HepG2 (cell line): ENCODE measurements at regions not wholly inside any gene's neighbourhood (a gene's known extent, or its start where the extent isn't known, plus 50 kb on each side); places are given as distances from the start of the nearest gene placed in this dataset.

Experiments
- ATAC-seq: fragments of 200-7000 bp; cut with Tn5 transposase; 3 replicates; pipeline ENCODE4 v1.9.1; 2020; ENCODE audit warnings: mild to moderate bottlenecking, moderate library complexity
- BruUV-seq: library from RNA; stranded (reverse); fragments of 400-500 nt; replicated peaks from 2 replicates; lab custom pipeline; 2021; lab: Mats Ljungman, UMichigan
- CTCF ChIA-PET: fragments of 300-600 bp; formaldehyde crosslinking; extraction: SDS; loops from one replicate; lab custom pipeline; 2021; ENCODE audit warnings: low total read pairs, inconsistent platforms, low intra/inter-chr PET ratio; lab: Yijun Ruan, JAX
- POLR2A ChIA-PET: fragments of 350-600 bp; sonication (Branson Sonifier 250); formaldehyde crosslinking; loops from one replicate; lab custom pipeline; 2020; ENCODE audit warnings: antibody characterized with exemption, inconsistent platforms; lab: Yijun Ruan, JAX
- DNase-seq: peaks from one replicate; pipeline ENCODE4 v3.0.0-alpha.2; 2015; ENCODE audit warnings: low spot score
- FAIRE-seq: peaks from 3 replicates; lab custom pipeline; 2011; peaks lifted over from hg19 to GRCh38; lab: Jason Lieb, UNC
- H2AFZ ChIP-seq: one replicate; pipeline ENCODE4 v1.6.1; 2011; ENCODE audit warnings: low read length, inconsistent platforms
- H3K27ac ChIP-seq: fragments of 300-600 bp; 3 replicates; pipeline ENCODE4 v1.8.0; 2011; ENCODE audit warnings: mixed run types, mild to moderate bottlenecking, mixed read lengths, low read length, inconsistent platforms; ENCODE audit not compliant: insufficient read depth; ENCODE audit errors: extremely low read length
- H3K27me3 ChIP-seq, 2 experiments: fragments of 200-600 bp in 1 of 2; 2 replicates in 1 of 2; 3 replicates in 1 of 2; pipeline versions ENCODE4 v1.6.0 to v1.8.0; 2011; ENCODE audit warnings: low read length in 2 of 2, mild to moderate bottlenecking in 2 of 2, moderate library complexity in 2 of 2, inconsistent platforms in 1 of 2; ENCODE audit not compliant: insufficient read depth in 2 of 2, control insufficient read depth in 1 of 2
- H3K36me3 ChIP-seq, 2 experiments: fragments of 200-600 bp in 1 of 2; replicated peaks in 1 of 2; 2 replicates in 1 of 2; 3 replicates in 1 of 2; pipeline versions ENCODE4 v1.5.1 to v1.8.0; 2011; ENCODE audit warnings: low read length in 2 of 2, inconsistent platforms in 1 of 2; ENCODE audit not compliant: insufficient read depth in 2 of 2, control insufficient read depth in 1 of 2
- H3K4me1 ChIP-seq: 2 replicates; pipeline ENCODE4 v1.5.1; 2012; ENCODE audit warnings: low read length, inconsistent platforms; ENCODE audit not compliant: insufficient read depth
- H3K4me2 ChIP-seq: 2 replicates; pipeline ENCODE4 v1.6.0; 2011; ENCODE audit warnings: low read depth, low read length, inconsistent platforms
- H3K4me3 ChIP-seq, 3 experiments: fragments of 200-600 bp in 1 of 3; sonication (generic), shearing (Covaris generic) in 1 of 3; replicated peaks in 1 of 3; 2 replicates each; pipeline ENCODE4 v1.5.1; 2011 to 2016; ENCODE audit warnings: low read length in 3 of 3, inconsistent platforms in 2 of 3, low read depth in 2 of 3, mild to moderate bottlenecking in 2 of 3, control low read depth in 1 of 3, mixed read lengths in 1 of 3; ENCODE audit not compliant: insufficient read depth in 1 of 3
- H3K79me2 ChIP-seq: one replicate; pipeline ENCODE4 v1.6.1; 2011; ENCODE audit warnings: low read length, inconsistent platforms; ENCODE audit not compliant: insufficient read depth
- H3K9ac ChIP-seq: 2 replicates; pipeline ENCODE4 v1.6.0; 2011; ENCODE audit warnings: mild to moderate bottlenecking, low read depth, low read length, inconsistent platforms; ENCODE audit not compliant: insufficient read depth
- H3K9me3 ChIP-seq: 2 replicates; pipeline ENCODE4 v1.5.1; 2012; ENCODE audit warnings: mild to moderate bottlenecking, low read length
- H4K20me1 ChIP-seq: 2 replicates; pipeline ENCODE4 v1.6.0; 2011; ENCODE audit warnings: inconsistent platforms, mild to moderate bottlenecking, low read length, moderate library complexity; ENCODE audit not compliant: insufficient read depth
- EEA1 ChIP-seq: sonication (generic); formaldehyde crosslinking; IDR thresholded peaks from 2 replicates; pipeline ENCODE4 v1.5.1; 2020; ENCODE audit warnings: mild to moderate bottlenecking, missing genetic modification reagents, borderline replicate concordance
- MAFF ChIP-seq: IDR thresholded peaks from 2 replicates; pipeline ENCODE4 v1.6.1; 2011; ENCODE audit warnings: low read depth, low read length, improper control_type of control experiment
- MAFK ChIP-seq, 2 experiments: IDR thresholded peaks in 1 of 2; conservative IDR thresholded peaks in 1 of 2; 2 replicates each; pipeline ENCODE4 v1.6.1; 2011; ENCODE audit warnings: improper control_type of control experiment in 2 of 2, low read length in 2 of 2
- ZFP36L1 ChIP-seq: sonication (generic); formaldehyde crosslinking; IDR thresholded peaks from 2 replicates; pipeline ENCODE4 v1.8.0; 2022; ENCODE audit warnings: mild to moderate bottlenecking, missing genetic modification reagents, moderate library complexity
- ZFP37 ChIP-seq: sonication (generic); formaldehyde crosslinking; IDR thresholded peaks from 2 replicates; pipeline ENCODE4 v1.4.0; 2020; ENCODE audit warnings: missing genetic modification reagents, borderline replicate concordance
- ZNF646 ChIP-seq: sonication (generic); formaldehyde crosslinking; IDR thresholded peaks from 2 replicates; pipeline ENCODE4 v1.9.0; 2021; ENCODE audit warnings: mild to moderate bottlenecking, missing genetic modification reagents
- WGBS: methylation state at CpG from one replicate; pipeline ENCODE4 v1.1.6; 2017; ENCODE audit warnings: low lambda C conversion rate; 5-methylcytosine and 5-hydroxymethylcytosine counted together
- in situ Hi-C: cut with HindIII; loops from 2 replicates; pipeline ENCODE4 v1.10.0; 2017; ENCODE audit warnings: low pct_unique_long_range_greater_than_20kb; ENCODE audit not compliant: extremely low pct_ligation_motif_present
- intact Hi-C: fragments of 100-400 bp; cut with micrococcal nuclease; formaldehyde crosslinking; loops from one replicate; pipeline ENCODE4 v1.10.0; 2022; ENCODE audit not compliant: unreplicated experiment

GRCh38 chr21:20942523-20942922 is 55.7 kb upstream of the NCAM2 start:
- Histone ChIP-seq H3K4me2 (no peak overlapping the region), H4K20me1 (no peaks in the 10 kb centered on the region), H3K4me3 (no peak overlapping the region), H3K27ac (no peak overlapping the region), H3K79me2 (no peaks in the 10 kb centered on the region), H3K9ac (no peak overlapping the region), H3K4me1 (no peaks in the 10 kb centered on the region), H2AFZ (no peak overlapping the region), H3K27me3 (no peaks in the 10 kb centered on the region), H3K9me3 (peaks cover 81% of the 10 kb centered on the region), H3K36me3 (no peaks in the 10 kb centered on the region)
- POLR2A ChIA-PET, result no interaction called here
- in situ Hi-C loops (no loop called here), intact Hi-C loops (no loop called here)
- no TSS peak for BruUV-seq
- CTCF ChIA-PET, result no interaction called here
- WGBS, result 4% methylated on average over 1 of the region's 1 CpG
- no peak for FAIRE-seq
- DNase-seq, result no peak
- no peak for ATAC-seq
- no peak for TF ChIP-seq ZNF646 (CRISPR knock-in tag)
- TF ChIP-seq MAFF, result peak; percentile 77
- no peak for TF ChIP-seq ZFP36L1 (CRISPR knock-in tag)
- peak; percentile 70 to 78 for TF ChIP-seq MAFK (conservative IDR thresholded peaks at IDR 0.05 in 1 of 2, IDR thresholded peaks at IDR 0.05 in 1 of 2; ENCODE audit: low read length in 2 of 2)
- no peak for TF ChIP-seq ZFP37 (CRISPR knock-in tag)
- TF ChIP-seq EEA1 (CRISPR knock-in tag), result no peak
